HPDE6-E6E7 (cell line): ENCODE measurements at regions not wholly inside any gene's neighbourhood (a gene's known extent, or its start where the extent isn't known, plus 50 kb on each side); places are given as distances from the start of the nearest gene placed in this dataset.

ENCODE experiments used
- DNase-seq: peaks from one replicate; pipeline ENCODE4 v3.0.0; 2011; ENCODE audit warnings: missing footprints; ENCODE audit errors: extremely low spot score

GRCh38 chr11:131190446-131190845 lies 180.0 kb upstream of the NTM start:
- DNase-seq: no peak

GRCh38 chr11:131191606-131192005 lies 178.8 kb upstream of the NTM start:
- DNase-seq: no peak

- no peak for DNase-seq
Measured at GRCh38 chr11:131192628-131193027, 177.8 kb upstream of the NTM start.

- DNase-seq: no peak
Measured at GRCh38 chr11:131193031-131193501, 177.3 kb upstream of the NTM start.

GRCh38 chr11:131194726-131195125 lies 175.7 kb upstream of the NTM start:
- no peak for DNase-seq

- no peak for DNase-seq
Measured at GRCh38 chr11:131195661-131196517, 174.5 kb upstream of the NTM start.

GRCh38 chr11:131198161-131199014 lies 172.0 kb upstream of the NTM start:
- no peak for DNase-seq

- no peak for DNase-seq
Measured at GRCh38 chr11:131199015-131199280, 171.5 kb upstream of the NTM start.

GRCh38 chr11:131201674-131202073 lies 168.7 kb upstream of the NTM start:
- no peak for DNase-seq

GRCh38 chr11:131203040-131203439 lies 167.4 kb upstream of the NTM start:
- no peak for DNase-seq

GRCh38 chr11:131204282-131204681 lies 166.1 kb upstream of the NTM start:
- no peak for DNase-seq

- DNase-seq: no peak
Measured at GRCh38 chr11:131204765-131205380, 165.5 kb upstream of the NTM start.

GRCh38 chr11:131206671-131207070 lies 163.7 kb upstream of the NTM start:
- DNase-seq: no peak

GRCh38 chr11:131207901-131208300 lies 162.5 kb upstream of the NTM start:
- no peak for DNase-seq

GRCh38 chr11:131217313-131218310 lies 152.8 kb upstream of the NTM start:
- DNase-seq: no peak

- no peak for DNase-seq
Measured at GRCh38 chr11:131218542-131218941, 151.9 kb upstream of the NTM start.

GRCh38 chr11:131219646-131220045 lies 150.8 kb upstream of the NTM start:
- no peak for DNase-seq

GRCh38 chr11:131223198-131223991 lies 147.0 kb upstream of the NTM start:
- DNase-seq: no peak

GRCh38 chr11:131228378-131228777 lies 142.0 kb upstream of the NTM start:
- DNase-seq: no peak

- no peak for DNase-seq
Measured at GRCh38 chr11:131229221-131229620, 141.2 kb upstream of the NTM start.
